Nucleus accumbens (tissue), 56 donors: ENCODE measurements at regions not wholly inside any gene's neighbourhood (a gene's known extent, or its start where the extent isn't known, plus 50 kb on each side); places are given as distances from the start of the nearest gene placed in this dataset.

Experiments
- DNase-seq, 56 donors: peaks; one replicate each; lab custom pipeline; 2025; lab: John Stamatoyannopoulos, UW

GRCh38 chr10:43790147-43790546 is 141.5 kb upstream of the ZNF32 start:
- DNase-seq = no peak

- no peak for DNase-seq
These were observed 136.6 kb upstream of the ZNF32 start for GRCh38 chr10:43785252-43785651.

- no peak for DNase-seq
These were observed 134.1 kb upstream of the ZNF32 start for GRCh38 chr10:43782814-43783213.

GRCh38 chr10:43781480-43782361 is 133.0 kb upstream of the ZNF32 start:
- peak in 13 of 56 donors; percentile 11 to 65 (median 31) for DNase-seq

GRCh38 chr10:43778571-43778970 is 129.9 kb upstream of the ZNF32 start:
- DNase-seq = no peak

- no peak for DNase-seq
These were observed 126.7 kb upstream of the ZNF32 start for GRCh38 chr10:43775384-43775783.

- DNase-seq = no peak
These were observed 125.6 kb upstream of the ZNF32 start for GRCh38 chr10:43774234-43774769.

- no peak for DNase-seq
These were observed 125.1 kb upstream of the ZNF32 start for GRCh38 chr10:43773736-43774135.

GRCh38 chr10:43772171-43772570 is 123.5 kb upstream of the ZNF32 start:
- DNase-seq = no peak

GRCh38 chr10:43771675-43772074 is 123.0 kb upstream of the ZNF32 start:
- no peak for DNase-seq

GRCh38 chr10:43765516-43765915 is 116.8 kb upstream of the ZNF32 start:
- DNase-seq = no peak

- DNase-seq = no peak
These were observed 115.2 kb upstream of the ZNF32 start for GRCh38 chr10:43763846-43764245.

GRCh38 chr10:43760514-43760913 is 111.8 kb upstream of the ZNF32 start:
- DNase-seq = no peak

- no peak for DNase-seq
These were observed 110.5 kb upstream of the ZNF32 start for GRCh38 chr10:43759216-43759615.

- DNase-seq = no peak
These were observed 107.7 kb upstream of the ZNF32 start for GRCh38 chr10:43756341-43756740.

GRCh38 chr10:43754569-43755260 is 106.0 kb upstream of the ZNF32 start:
- no peak for DNase-seq

- DNase-seq = no peak
These were observed 104.8 kb upstream of the ZNF32 start for GRCh38 chr10:43753397-43754061.

GRCh38 chr10:43752682-43753081 is 104.0 kb upstream of the ZNF32 start:
- no peak for DNase-seq

- no peak for DNase-seq
These were observed 103.0 kb upstream of the ZNF32 start for GRCh38 chr10:43751646-43752045.

GRCh38 chr10:43749940-43750552 is 101.4 kb upstream of the ZNF32 start:
- no peak for DNase-seq

GRCh38 chr10:43749145-43749576 is 100.5 kb upstream of the ZNF32 start:
- no peak for DNase-seq
